22Rv1 (cell line): ENCODE measurements at regions not wholly inside any gene's neighbourhood (a gene's known extent, or its start where the extent isn't known, plus 50 kb on each side); places are given as distances from the start of the nearest gene placed in this dataset.

ENCODE experiments used
- ZFX ChIP-seq: fragments of 450-650 bp; IDR thresholded peaks from 2 replicates; pipeline ENCODE4 v1.6.1; 2017; ENCODE audit warnings: antibody characterized with exemption, borderline replicate concordance
- TF ChIP-seq, protein P1 (sequence below): fragments of 450-650 bp; IDR thresholded peaks from 2 replicates; pipeline ENCODE4 v1.5.1; 2017; ENCODE audit warnings: mild to moderate bottlenecking

DNA sequence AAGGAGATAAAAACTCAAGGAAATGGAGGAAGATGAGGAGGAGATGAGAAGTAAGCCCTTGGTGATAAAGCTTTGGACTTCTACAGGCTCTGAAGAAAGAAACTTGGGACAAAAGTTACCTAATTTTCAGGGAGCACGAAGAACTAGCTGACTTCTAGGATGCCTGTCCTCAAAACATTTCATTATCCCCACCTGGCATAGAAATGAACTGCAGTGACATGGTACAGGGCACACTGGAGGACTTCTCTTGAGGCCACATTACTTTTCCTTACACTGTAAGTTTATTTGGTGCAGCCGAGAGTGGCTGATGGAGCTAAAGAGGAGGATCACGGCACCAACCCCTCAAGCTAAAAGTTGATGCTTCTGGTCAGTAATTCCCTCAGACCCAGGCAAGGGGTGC is 269.5 kb upstream of the MSX2 start:
- TF ChIP-seq, protein P1, sequence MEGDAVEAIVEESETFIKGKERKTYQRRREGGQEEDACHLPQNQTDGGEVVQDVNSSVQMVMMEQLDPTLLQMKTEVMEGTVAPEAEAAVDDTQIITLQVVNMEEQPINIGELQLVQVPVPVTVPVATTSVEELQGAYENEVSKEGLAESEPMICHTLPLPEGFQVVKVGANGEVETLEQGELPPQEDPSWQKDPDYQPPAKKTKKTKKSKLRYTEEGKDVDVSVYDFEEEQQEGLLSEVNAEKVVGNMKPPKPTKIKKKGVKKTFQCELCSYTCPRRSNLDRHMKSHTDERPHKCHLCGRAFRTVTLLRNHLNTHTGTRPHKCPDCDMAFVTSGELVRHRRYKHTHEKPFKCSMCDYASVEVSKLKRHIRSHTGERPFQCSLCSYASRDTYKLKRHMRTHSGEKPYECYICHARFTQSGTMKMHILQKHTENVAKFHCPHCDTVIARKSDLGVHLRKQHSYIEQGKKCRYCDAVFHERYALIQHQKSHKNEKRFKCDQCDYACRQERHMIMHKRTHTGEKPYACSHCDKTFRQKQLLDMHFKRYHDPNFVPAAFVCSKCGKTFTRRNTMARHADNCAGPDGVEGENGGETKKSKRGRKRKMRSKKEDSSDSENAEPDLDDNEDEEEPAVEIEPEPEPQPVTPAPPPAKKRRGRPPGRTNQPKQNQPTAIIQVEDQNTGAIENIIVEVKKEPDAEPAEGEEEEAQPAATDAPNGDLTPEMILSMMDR = no peak
- TF ChIP-seq ZFX = no peak
